B cell (primary cell): ENCODE measurements at regions not wholly inside any gene's neighbourhood (a gene's known extent, or its start where the extent isn't known, plus 50 kb on each side); places are given as distances from the start of the nearest gene placed in this dataset.

ENCODE experiments used
- EZH2 ChIP-seq: IDR thresholded peaks from 2 replicates; pipeline ENCODE4 v1.6.1; 2012; ENCODE audit warnings: borderline replicate concordance, low read depth, mild to moderate bottlenecking, moderate library complexity, low read length; ENCODE audit not compliant: insufficient read depth, poor library complexity, severe bottlenecking
- TF ChIP-seq, protein P1 (sequence below): fragments of 200-600 bp; IDR thresholded peaks from one replicate; pipeline ENCODE4 v1.8.0; 2022; ENCODE audit warnings: antibody characterized with exemption, mild to moderate bottlenecking

DNA sequence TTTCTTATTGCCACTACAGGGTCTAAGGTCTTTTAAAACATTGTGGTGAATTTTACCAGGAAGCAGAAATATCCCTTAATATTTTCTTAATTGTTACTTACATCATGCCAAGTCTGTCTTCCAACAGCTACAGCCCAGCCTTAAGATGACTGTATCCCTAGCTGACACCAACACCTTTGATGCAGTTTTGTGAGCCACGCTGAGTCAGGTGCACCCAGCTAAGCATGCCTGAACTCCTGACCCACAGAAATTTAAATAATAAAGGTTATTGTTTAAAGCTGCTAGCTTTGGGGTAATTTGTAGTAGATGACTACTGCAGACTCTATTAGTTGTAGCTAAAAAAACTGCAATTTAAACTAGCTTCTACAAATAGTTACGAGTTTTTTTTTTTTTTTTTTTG, 1757.9 kb upstream of the LRRTM1 start:
- TF ChIP-seq, protein P1, sequence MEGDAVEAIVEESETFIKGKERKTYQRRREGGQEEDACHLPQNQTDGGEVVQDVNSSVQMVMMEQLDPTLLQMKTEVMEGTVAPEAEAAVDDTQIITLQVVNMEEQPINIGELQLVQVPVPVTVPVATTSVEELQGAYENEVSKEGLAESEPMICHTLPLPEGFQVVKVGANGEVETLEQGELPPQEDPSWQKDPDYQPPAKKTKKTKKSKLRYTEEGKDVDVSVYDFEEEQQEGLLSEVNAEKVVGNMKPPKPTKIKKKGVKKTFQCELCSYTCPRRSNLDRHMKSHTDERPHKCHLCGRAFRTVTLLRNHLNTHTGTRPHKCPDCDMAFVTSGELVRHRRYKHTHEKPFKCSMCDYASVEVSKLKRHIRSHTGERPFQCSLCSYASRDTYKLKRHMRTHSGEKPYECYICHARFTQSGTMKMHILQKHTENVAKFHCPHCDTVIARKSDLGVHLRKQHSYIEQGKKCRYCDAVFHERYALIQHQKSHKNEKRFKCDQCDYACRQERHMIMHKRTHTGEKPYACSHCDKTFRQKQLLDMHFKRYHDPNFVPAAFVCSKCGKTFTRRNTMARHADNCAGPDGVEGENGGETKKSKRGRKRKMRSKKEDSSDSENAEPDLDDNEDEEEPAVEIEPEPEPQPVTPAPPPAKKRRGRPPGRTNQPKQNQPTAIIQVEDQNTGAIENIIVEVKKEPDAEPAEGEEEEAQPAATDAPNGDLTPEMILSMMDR: no peak
- TF ChIP-seq EZH2: no peak
